H9 (cell line): ENCODE measurements at regions not wholly inside any gene's neighbourhood (a gene's known extent, or its start where the extent isn't known, plus 50 kb on each side); places are given as distances from the start of the nearest gene placed in this dataset.

Source experiments
- DNase-seq: peaks from one replicate; pipeline ENCODE4 v3.0.0-alpha.2; 2017
- H2AFZ ChIP-seq: one replicate; pipeline ENCODE4 v1.6.1; 2013; ENCODE audit warnings: mild to moderate bottlenecking, low read length, control low read depth, moderate library complexity
- H2AK5ac ChIP-seq: 2 replicates; pipeline ENCODE4 v1.6.1; 2013; ENCODE audit warnings: low read length, control low read depth, mixed read lengths; ENCODE audit not compliant: insufficient read length
- H2BK120ac ChIP-seq: one replicate; pipeline ENCODE4 v1.6.1; 2013; ENCODE audit warnings: low read depth, mild to moderate bottlenecking, low read length, control low read depth, inconsistent platforms; ENCODE audit not compliant: poor library complexity, severe bottlenecking
- H2BK12ac ChIP-seq: 2 replicates; pipeline ENCODE4 v1.6.1; 2013; ENCODE audit warnings: low read length, control low read depth, mixed read lengths, low read depth; ENCODE audit not compliant: insufficient read length
- H2BK15ac ChIP-seq: 2 replicates; pipeline ENCODE4 v1.6.1; 2013; ENCODE audit warnings: low read depth, low read length, control low read depth
- H2BK20ac ChIP-seq: one replicate; pipeline ENCODE4 v1.6.1; 2013; ENCODE audit warnings: low read depth, mild to moderate bottlenecking, low read length, control low read depth, inconsistent platforms; ENCODE audit not compliant: poor library complexity, severe bottlenecking
- H2BK5ac ChIP-seq: 2 replicates; pipeline ENCODE4 v1.6.1; 2013; ENCODE audit warnings: low read length, control low read depth, mixed read lengths; ENCODE audit not compliant: insufficient read length
- H3K14ac ChIP-seq: 2 replicates; pipeline ENCODE4 v1.6.1; 2013; ENCODE audit warnings: low read length, control low read depth; ENCODE audit not compliant: insufficient read depth
- H3K18ac ChIP-seq: 2 replicates; pipeline ENCODE4 v1.6.1; 2013; ENCODE audit warnings: low read depth, mild to moderate bottlenecking, mixed read lengths, low read length, control low read depth; ENCODE audit not compliant: insufficient read length
- H3K23ac ChIP-seq: 2 replicates; pipeline ENCODE4 v1.6.1; 2013; ENCODE audit warnings: low read length, control low read depth, mixed read lengths, low read depth; ENCODE audit not compliant: insufficient read length
- H3K23me2 ChIP-seq: 2 replicates; pipeline ENCODE4 v1.6.1; 2013; ENCODE audit warnings: low read depth, mild to moderate bottlenecking, mixed read lengths, low read length, control low read depth; ENCODE audit not compliant: insufficient read length, poor library complexity, severe bottlenecking
- H3K27ac ChIP-seq: 2 replicates; pipeline ENCODE4 v1.5.1; 2013; ENCODE audit warnings: low read length, control low read depth, mixed read lengths, low read depth; ENCODE audit not compliant: insufficient read length
- H3K27me3 ChIP-seq: 2 replicates; pipeline ENCODE4 v1.6.1; 2013; ENCODE audit warnings: low read length, control low read depth, inconsistent platforms; ENCODE audit not compliant: insufficient read depth
- H3K4ac ChIP-seq: 2 replicates; pipeline ENCODE4 v1.6.1; 2013; ENCODE audit warnings: low read depth, mild to moderate bottlenecking, control low read depth, inconsistent platforms, low read length, moderate library complexity
- H3K4me1 ChIP-seq: 2 replicates; pipeline ENCODE4 v1.6.1; 2013; ENCODE audit warnings: low read length, control low read depth, inconsistent platforms; ENCODE audit not compliant: insufficient read depth
- H3K4me2 ChIP-seq: 2 replicates; pipeline ENCODE4 v1.6.1; 2013; ENCODE audit warnings: low read length, control low read depth, mixed read lengths; ENCODE audit not compliant: insufficient read length, insufficient read depth
- H3K56ac ChIP-seq: 2 replicates; pipeline ENCODE4 v1.6.1; 2013; ENCODE audit warnings: low read depth, mild to moderate bottlenecking, mixed read lengths, low read length, control low read depth; ENCODE audit not compliant: insufficient read length
- H3K79me1 ChIP-seq: 2 replicates; pipeline ENCODE4 v1.6.1; 2013; ENCODE audit warnings: low read depth, mild to moderate bottlenecking, moderate library complexity, low read length, control low read depth, inconsistent platforms; ENCODE audit not compliant: insufficient read depth, poor library complexity, severe bottlenecking
- H3K79me2 ChIP-seq: 2 replicates; pipeline ENCODE4 v1.6.1; 2013; ENCODE audit warnings: low read length, control low read depth, inconsistent platforms; ENCODE audit not compliant: insufficient read depth
- H3K9ac ChIP-seq: 2 replicates; pipeline ENCODE4 v1.6.1; 2013; ENCODE audit warnings: low read length, control low read depth, mixed read lengths; ENCODE audit not compliant: insufficient read length; ENCODE audit errors: extremely low read depth
- H3K9me3 ChIP-seq: one replicate; pipeline ENCODE4 v1.6.1; 2013; ENCODE audit warnings: low read depth, low read length, inconsistent platforms; ENCODE audit not compliant: control insufficient read depth
- H3T11ph ChIP-seq: one replicate; pipeline ENCODE4 v1.6.1; 2013; ENCODE audit warnings: mild to moderate bottlenecking, low read length, control low read depth, inconsistent platforms
- H4K20me1 ChIP-seq: one replicate; pipeline ENCODE4 v1.6.1; 2013; ENCODE audit not compliant: control insufficient read depth, insufficient read length, insufficient read depth
- H4K5ac ChIP-seq: 2 replicates; pipeline ENCODE4 v1.6.1; 2013; ENCODE audit warnings: low read depth, mild to moderate bottlenecking, mixed read lengths, low read length, control low read depth; ENCODE audit not compliant: insufficient read length
- H4K8ac ChIP-seq: replicated peaks from 2 replicates; pipeline ENCODE4 v1.6.1; 2013; ENCODE audit warnings: low read length, control low read depth, mixed read lengths, low read depth; ENCODE audit not compliant: insufficient read length
- H4K91ac ChIP-seq: 2 replicates; pipeline ENCODE4 v1.6.1; 2013; ENCODE audit warnings: low read depth, mild to moderate bottlenecking, moderate library complexity, mixed read lengths, low read length, control low read depth; ENCODE audit not compliant: insufficient read length
- H3K27ac Mint-ChIP-seq, 3 experiments: 2 replicates in 2 of 3; 3 replicates in 1 of 3; pipeline ENCODE4 v1.8.0; 2020 to 2021; ENCODE audit warnings: mixed read lengths in 3 of 3, mild to moderate bottlenecking in 1 of 3, moderate library complexity in 1 of 3
- H3K27me3 Mint-ChIP-seq: 2 replicates; pipeline ENCODE4 v1.8.0; 2021; ENCODE audit warnings: low read depth, mild to moderate bottlenecking, moderate library complexity, mixed read lengths
- H3K36me3 Mint-ChIP-seq, 3 experiments: 2 replicates in 2 of 3; 3 replicates in 1 of 3; pipeline ENCODE4 v1.8.0; 2020 to 2021; ENCODE audit warnings: low read depth in 3 of 3, mixed read lengths in 3 of 3; ENCODE audit not compliant: insufficient read depth in 1 of 3
- H3K4me1 Mint-ChIP-seq, 2 experiments: 2 replicates each; pipeline ENCODE4 v1.8.0; 2020; ENCODE audit warnings: mixed read lengths in 2 of 2
- H3K4me3 Mint-ChIP-seq, 2 experiments: 2 replicates in 1 of 2; 3 replicates in 1 of 2; pipeline ENCODE4 v1.8.0; 2020 to 2021; ENCODE audit warnings: mild to moderate bottlenecking in 2 of 2, mixed read lengths in 2 of 2, moderate library complexity in 1 of 2
- H3K9me3 Mint-ChIP-seq, 2 experiments: 2 replicates in 1 of 2; 3 replicates in 1 of 2; pipeline ENCODE4 v1.8.0; 2020; ENCODE audit warnings: mild to moderate bottlenecking in 2 of 2, mixed read lengths in 2 of 2, moderate library complexity in 1 of 2
- CTCF ChIP-seq: fragments of 200-600 bp; sonication (generic); conservative IDR thresholded peaks from 3 replicates; pipeline ENCODE4 v1.8.0; 2021; ENCODE audit warnings: antibody characterized with exemption, mild to moderate bottlenecking
- WGBS: extraction: QIAGEN DNeasy Blood & Tissue Kit; methylation state at CpG from one replicate; pipeline ENCODE4 v1.1.7; 2013; ENCODE audit warnings: missing lambda C conversion rate, low lambda C conversion rate, mixed read lengths; ENCODE audit not compliant: insufficient read length; ENCODE audit errors: extremely low coverage; 5-methylcytosine and 5-hydroxymethylcytosine counted together

GRCh38 chr12:34591966-34592365 is 569.7 kb downstream of the ALG10 start:
- no peak overlapping the region for H2BK20ac ChIP-seq
- H2BK12ac ChIP-seq = no peak overlapping the region
- H3K27me3 ChIP-seq = no peaks in the 10 kb centered on the region
- H4K20me1 ChIP-seq = no peaks in the 10 kb centered on the region
- no peak overlapping the region for H3K56ac ChIP-seq
- no peak overlapping the region for H3K9ac ChIP-seq
- H3K14ac ChIP-seq = no peak overlapping the region
- no peak overlapping the region for H2AK5ac ChIP-seq
- no peaks in the 10 kb centered on the region for H3K27me3 Mint-ChIP-seq
- H4K91ac ChIP-seq = no peak overlapping the region
- H3K4me3 Mint-ChIP-seq = no peak overlapping the region
- no peaks in the 10 kb centered on the region for H3K4me1 ChIP-seq
- WGBS = no CpG with 5 or more reads among the region's 4 CpGs
- H3K27ac ChIP-seq = no peak overlapping the region
- H3K9me3 Mint-ChIP-seq = peaks cover 99 to 100% of the 10 kb centered on the region in 2 experiments
- no peak overlapping the region for H2BK120ac ChIP-seq
- H3K4me1 Mint-ChIP-seq = no peaks in the 10 kb centered on the region
- H3K23ac ChIP-seq = no peak overlapping the region
- no peak overlapping the region for H3K18ac ChIP-seq
- H2BK5ac ChIP-seq = no peak overlapping the region
- H2AFZ ChIP-seq = no peak overlapping the region
- H3K79me1 ChIP-seq = no peaks in the 10 kb centered on the region
- no peak for TF ChIP-seq CTCF
- H3K36me3 Mint-ChIP-seq = peaks cover under 1 to 31% (median 15%) of the 10 kb centered on the region in 3 experiments; a peak in 6 of 7 replicates
- H3K4me2 ChIP-seq = no peak overlapping the region
- no peak overlapping the region for H4K8ac ChIP-seq
- H3K79me2 ChIP-seq = no peaks in the 10 kb centered on the region
- no peak overlapping the region for H3K27ac Mint-ChIP-seq
- H3T11ph ChIP-seq = no peak overlapping the region
- no peak overlapping the region for H2BK15ac ChIP-seq
- no peak overlapping the region for H4K5ac ChIP-seq
- DNase-seq = no peak
- no peak overlapping the region for H3K4ac ChIP-seq
- H3K23me2 ChIP-seq = no peaks in the 10 kb centered on the region
- H3K9me3 ChIP-seq = peaks cover 82% of the 10 kb centered on the region
